ENCODE measurements at regions not wholly inside any gene's neighbourhood (a gene's known extent, or its start where the extent isn't known, plus 50 kb on each side); places are given as distances from the start of the nearest gene placed in this dataset.
A peak's percentile ranks its signal among the peaks of the same experiment; 100 is the strongest.

DNA sequence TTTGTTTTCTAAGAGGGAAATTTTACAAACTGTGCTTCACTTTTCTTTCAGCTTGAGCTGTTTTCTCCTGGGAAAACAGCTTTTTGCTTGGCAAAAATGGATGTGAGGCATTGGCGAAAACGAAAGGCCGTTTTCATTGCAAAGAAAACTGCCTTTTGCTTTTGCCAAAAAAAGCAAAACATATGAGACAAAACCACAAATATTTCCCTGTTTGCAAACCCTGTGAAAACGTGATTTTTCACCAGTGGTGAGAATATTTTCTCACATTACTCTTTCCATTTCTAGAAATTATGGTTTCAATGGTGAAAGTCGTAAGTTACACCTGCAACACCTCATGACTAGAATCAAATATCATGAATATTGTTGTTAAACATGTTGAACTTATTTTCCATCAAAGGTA is 74.0 kb upstream of the ZBTB18 start:
- no peak overlapping the region for H3K4me3 ChIP-seq (ENCODE audit: low read length)
- DNase-seq (ENCODE audit: low read depth), result no peak
- no peak for TF ChIP-seq CTCF (conservative IDR thresholded peaks at IDR 0.05; ENCODE audit: low read depth, low read length)

- no peak overlapping the region for H3K4me3 ChIP-seq (ENCODE audit: low read length)
- TF ChIP-seq CTCF (conservative IDR thresholded peaks at IDR 0.05; ENCODE audit: low read depth, low read length), result no peak
- peak; percentile 5 for DNase-seq (ENCODE audit: low read depth)
Observed at GRCh38 chr1:243974451-243975292, 76.4 kb upstream of the ZBTB18 start.

- no peak overlapping the region for H3K4me3 ChIP-seq (ENCODE audit: low read length)
- no peak for TF ChIP-seq CTCF (conservative IDR thresholded peaks at IDR 0.05; ENCODE audit: low read depth, low read length)
- no peak for DNase-seq (ENCODE audit: low read depth)
Observed at GRCh38 chr1:243973169-243973568, 77.9 kb upstream of the ZBTB18 start.

GRCh38 chr1:243970077-243970476 is 81.0 kb upstream of the ZBTB18 start:
- no peak overlapping the region for H3K4me3 ChIP-seq (ENCODE audit: low read length)
- no peak for TF ChIP-seq CTCF (conservative IDR thresholded peaks at IDR 0.05; ENCODE audit: low read depth, low read length)
- DNase-seq (ENCODE audit: low read depth), result no peak

GRCh38 chr1:243968413-243968812 is 82.7 kb upstream of the ZBTB18 start:
- no peak for DNase-seq (ENCODE audit: low read depth)
- no peak overlapping the region for H3K4me3 ChIP-seq (ENCODE audit: low read length)
- no peak for TF ChIP-seq CTCF (conservative IDR thresholded peaks at IDR 0.05; ENCODE audit: low read depth, low read length)

GRCh38 chr1:243964915-243965314 is 86.2 kb upstream of the ZBTB18 start:
- TF ChIP-seq CTCF (conservative IDR thresholded peaks at IDR 0.05; ENCODE audit: low read depth, low read length), result no peak
- H3K4me3 ChIP-seq (ENCODE audit: low read length), result no peak overlapping the region
- DNase-seq (ENCODE audit: low read depth), result no peak

DNA sequence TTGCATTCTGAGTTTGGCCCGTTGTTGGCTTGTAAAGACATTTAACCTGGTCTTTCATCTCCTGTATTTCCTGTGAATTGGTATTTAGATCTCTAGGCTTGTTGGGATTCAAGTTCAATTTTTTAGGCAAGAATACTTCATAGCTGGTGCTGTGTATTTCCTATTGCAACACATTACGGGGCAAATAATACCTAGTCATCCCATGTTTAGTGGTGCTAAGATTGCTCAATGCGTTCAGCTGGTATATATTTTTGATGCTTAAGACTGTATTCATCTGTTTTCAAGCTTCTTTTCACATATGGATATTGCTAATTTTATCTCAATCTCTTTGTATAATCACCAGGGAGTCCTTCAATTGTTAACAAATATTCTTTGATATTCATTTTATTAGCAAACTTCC is 87.5 kb upstream of the ZBTB18 start:
- no peak for TF ChIP-seq CTCF (conservative IDR thresholded peaks at IDR 0.05; ENCODE audit: low read depth, low read length)
- no peak overlapping the region for H3K4me3 ChIP-seq (ENCODE audit: low read length)
- no peak for DNase-seq (ENCODE audit: low read depth)

All from retinal pigment epithelial cell (primary cell).